ENCODE measurements at regions not wholly inside any gene's neighbourhood (a gene's known extent, or its start where the extent isn't known, plus 50 kb on each side); places are given as distances from the start of the nearest gene placed in this dataset.
"Not testable (repeated sequence)": the region's sequence is repeated elsewhere in the genome, so short reads cannot be mapped to it uniquely, and the experiment has no call there.

DNA sequence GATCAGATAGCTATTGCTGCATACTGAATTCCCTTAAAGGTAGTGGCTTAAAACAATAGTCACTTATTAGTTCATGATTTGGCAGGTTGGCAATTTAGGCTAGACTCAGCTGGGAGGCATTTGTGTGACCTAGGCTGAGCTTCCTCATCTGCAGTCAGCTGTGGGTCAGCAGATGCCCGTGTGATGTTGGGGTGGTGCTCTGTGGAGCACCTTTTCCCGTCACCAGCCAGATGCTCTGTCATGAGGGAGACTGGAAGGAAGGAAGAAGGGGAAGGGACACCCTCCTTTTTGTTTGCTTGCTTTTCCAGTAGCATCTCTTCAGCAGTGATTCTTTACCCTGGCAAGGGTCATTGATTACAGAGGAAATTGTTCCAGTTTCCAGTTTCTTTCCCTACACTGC is 99.1 kb downstream of the NPIPB5 start:
- not testable (repeated sequence) for TF ChIP-seq CTCF, POLR2AphosphoS5, POLR2A, EP300 (IDR thresholded peaks at IDR 0.05)

Data from sigmoid colon (tissue), 4 donors.